ENCODE measurements at regions not wholly inside any gene's neighbourhood (a gene's known extent, or its start where the extent isn't known, plus 50 kb on each side); places are given as distances from the start of the nearest gene placed in this dataset.

DNA sequence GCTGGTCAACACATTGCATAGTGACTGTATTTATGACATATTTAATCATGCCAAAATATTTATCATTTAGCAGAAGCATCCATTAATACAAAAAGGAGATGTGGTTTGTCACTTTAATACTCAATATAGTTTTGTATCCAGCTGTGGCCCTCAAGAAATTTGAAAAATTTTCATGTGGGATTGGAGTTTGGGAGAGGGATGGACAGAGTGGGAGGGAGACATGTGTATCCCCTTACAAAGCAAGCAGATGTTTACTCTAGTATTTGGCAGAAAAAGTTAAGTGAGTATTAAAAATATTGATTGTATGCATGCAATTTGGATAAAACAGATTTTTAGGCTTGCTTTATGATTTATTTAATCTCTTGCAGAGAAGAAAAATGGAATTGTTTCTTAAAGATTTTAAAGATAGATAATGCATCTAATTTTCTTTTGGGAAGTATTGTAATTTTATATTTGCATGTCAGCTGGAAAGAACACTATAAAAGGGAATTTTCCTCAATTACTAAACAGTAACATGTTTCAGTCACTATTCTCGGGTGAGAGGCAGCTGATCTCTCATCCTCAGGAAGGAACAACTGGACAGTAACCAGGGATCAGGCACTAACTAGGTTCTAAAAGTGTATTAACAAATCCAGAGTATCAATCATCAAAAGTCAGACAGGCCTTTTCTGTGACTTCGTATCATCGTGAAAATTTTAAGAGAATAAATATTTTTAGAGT lies 1184.7 kb upstream of the NXPH2 start:
- DNase-seq (ENCODE audit: insufficient read length, low spot score) (no peak), FAIRE-seq (no peak)

DNA sequence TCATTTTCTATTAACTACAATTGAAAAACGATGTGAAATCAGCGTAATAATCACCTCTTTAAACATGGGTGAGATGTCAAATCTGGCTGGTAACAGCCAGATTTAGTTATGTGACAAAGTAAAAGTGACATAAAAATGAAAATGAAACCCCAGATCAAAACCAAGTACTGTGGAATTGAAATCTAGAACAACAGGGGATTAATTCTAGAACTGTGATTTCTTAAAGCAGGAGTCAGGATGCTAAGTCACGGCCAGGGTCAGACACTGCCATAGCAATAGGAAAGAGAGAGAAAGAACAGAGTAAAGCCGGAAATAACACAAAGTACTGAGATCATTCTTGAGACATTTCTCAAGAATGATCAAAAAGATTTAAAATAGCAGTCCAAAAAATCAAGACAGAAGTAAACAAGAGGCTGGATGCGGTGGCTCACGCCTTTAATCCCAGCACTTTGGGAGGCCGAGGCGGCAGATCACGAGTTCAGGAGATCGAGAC lies 1183.7 kb upstream of the NXPH2 start:
- FAIRE-seq (no peak), DNase-seq (ENCODE audit: insufficient read length, low spot score) (no peak)

GRCh38 chr2:139949242-139949972 lies 1169.2 kb upstream of the NXPH2 start:
- no peak for DNase-seq (ENCODE audit: insufficient read length, low spot score)
- FAIRE-seq = no peak

DNA sequence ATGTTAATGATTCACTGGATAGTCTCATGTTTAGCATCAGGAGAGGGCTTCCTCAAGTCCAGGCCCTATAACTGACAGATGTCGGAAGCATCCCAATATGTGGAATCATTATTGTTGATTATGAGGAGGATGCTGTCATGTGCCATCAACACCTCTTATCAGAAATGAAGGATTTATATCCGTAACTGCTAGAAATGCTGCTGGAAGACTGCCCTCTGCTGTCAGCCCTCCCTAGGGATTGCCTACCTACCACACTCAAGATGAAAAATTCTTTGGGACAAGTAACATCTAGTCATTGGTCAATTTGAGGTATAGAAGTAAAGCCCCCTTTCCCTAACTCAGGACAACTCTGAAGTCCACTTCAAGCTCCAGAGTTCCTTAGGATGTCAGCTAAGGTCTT lies 1166.5 kb upstream of the NXPH2 start:
- FAIRE-seq = no peak

DNA sequence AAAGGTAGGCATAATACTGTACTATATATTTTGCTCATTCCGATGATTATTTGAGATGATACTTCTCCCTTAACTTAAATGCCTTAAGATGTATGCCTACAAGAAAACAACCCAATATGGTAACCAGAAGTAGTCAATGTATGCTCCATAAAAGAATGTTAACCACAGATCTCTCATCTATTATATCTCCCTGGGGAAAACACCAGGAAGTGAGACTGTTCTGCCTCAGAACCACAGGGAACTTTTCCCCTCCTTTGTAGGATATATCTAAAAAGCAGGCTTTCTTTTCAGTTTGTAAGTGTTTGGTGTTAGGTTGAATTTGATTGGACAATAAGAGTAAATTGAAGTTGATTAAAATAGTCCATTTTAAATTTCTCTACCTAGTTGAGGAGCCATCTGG lies 1160.5 kb upstream of the NXPH2 start:
- DNase-seq (ENCODE audit: insufficient read length, low spot score) (no peak), FAIRE-seq (no peak)

More for the DNA sequence above, 1166.5 kb upstream of the NXPH2 start:
- DNase-seq (ENCODE audit: insufficient read length, low spot score) = no peak

GRCh38 chr2:139925903-139926302 lies 1145.7 kb upstream of the NXPH2 start:
- DNase-seq (ENCODE audit: insufficient read length, low spot score) (no peak), FAIRE-seq (no peak)

DNA sequence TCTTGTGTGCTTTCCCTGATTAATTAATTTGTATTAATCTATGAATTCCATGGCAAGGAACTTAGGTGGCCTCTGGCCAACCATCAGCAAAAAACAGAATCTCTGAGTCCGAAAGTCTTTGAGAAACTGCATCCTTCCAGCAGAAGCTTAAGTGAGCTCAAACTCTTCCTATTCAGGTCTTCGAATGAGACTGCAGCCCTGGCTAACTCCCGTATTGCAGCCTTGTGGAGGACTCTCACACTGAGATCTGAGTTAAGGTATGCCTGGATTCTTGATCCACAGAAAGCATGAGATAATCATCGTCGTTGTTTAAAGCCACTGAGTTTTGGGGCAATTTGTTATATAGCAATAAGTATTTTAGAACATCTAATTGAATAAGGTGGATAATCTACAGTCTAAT lies 1143.9 kb upstream of the NXPH2 start:
- FAIRE-seq = no peak

DNA sequence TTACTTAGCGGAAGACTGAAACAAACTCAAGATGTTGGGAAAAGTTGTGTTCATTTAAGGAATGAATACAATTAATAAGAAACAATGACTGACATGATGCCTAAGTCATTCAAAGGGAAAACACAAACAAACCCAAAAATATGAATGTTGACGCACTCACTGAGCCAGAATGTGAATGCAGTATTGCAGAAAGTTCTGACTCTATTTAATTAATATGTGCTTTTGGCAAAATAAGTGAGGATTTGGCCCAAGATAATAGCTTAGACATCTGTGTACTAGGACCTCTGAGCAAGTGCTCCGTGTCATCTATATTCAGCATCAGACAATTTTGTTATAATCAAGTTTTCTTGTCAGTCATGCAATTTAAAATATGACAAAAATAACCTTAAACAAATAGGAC lies 1138.8 kb upstream of the NXPH2 start:
- FAIRE-seq (no peak), DNase-seq (ENCODE audit: insufficient read length, low spot score) (no peak)

More for the DNA sequence above, 1143.9 kb upstream of the NXPH2 start:
- no peak for DNase-seq (ENCODE audit: insufficient read length, low spot score)

DNA sequence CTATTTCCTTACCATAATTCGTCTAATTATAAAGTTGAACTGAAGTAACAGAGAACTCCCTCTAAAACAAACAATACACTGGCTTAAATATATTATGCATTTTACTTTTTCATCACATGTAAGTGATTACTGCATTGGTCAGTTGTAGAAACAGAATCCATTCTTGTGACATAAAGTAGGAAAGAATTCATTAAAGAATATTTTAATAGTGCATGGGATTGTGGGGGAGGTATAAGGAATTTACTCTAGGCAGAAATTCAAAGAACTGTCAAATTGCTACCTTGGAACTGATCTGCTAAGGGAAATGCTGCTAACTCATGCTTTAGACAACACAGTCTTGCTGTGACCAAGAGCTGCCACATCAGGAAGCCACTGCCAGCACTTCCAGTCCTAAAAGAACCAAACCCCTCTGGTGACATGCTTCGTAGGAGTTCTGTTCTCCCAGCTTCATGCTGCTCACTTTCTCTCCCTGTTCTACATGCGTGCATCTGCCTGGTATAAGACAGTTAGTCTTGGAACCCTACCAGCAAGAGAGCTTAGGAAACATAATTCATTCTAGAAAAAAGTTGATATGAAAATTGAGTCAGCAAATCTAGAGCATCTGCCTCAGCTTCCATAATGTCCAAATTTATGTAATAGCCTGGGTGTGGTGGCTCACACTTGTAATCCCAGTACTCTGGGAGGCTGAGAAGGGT lies 1137.6 kb upstream of the NXPH2 start:
- FAIRE-seq (no peak), DNase-seq (ENCODE audit: insufficient read length, low spot score) (no peak)

GRCh38 chr2:139916822-139917221 lies 1136.6 kb upstream of the NXPH2 start:
- DNase-seq (ENCODE audit: insufficient read length, low spot score) (no peak), FAIRE-seq (no peak)

DNA sequence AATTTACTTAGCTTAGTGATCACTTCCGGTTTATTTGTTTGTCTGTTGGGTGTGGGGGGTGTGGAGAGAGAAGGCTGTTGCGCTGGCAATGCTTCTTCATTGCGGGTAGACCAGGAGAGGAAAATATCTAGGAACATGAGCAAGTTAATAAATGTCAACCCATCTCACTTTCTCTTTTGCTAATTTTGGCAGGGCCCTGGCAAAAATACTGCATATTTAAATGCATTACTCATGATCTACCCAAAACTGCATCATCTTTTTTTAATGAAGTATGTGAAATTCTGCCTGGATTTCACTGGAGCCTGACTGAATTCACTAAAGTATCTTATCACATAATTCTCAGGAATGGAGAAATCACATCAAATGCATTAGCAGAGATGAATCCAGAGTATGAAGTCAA lies 1131.0 kb upstream of the NXPH2 start:
- FAIRE-seq (no peak), DNase-seq (ENCODE audit: insufficient read length, low spot score) (no peak)

GRCh38 chr2:139909136-139909535 lies 1128.9 kb upstream of the NXPH2 start:
- DNase-seq (ENCODE audit: insufficient read length, low spot score) (no peak), FAIRE-seq (no peak)

GRCh38 chr2:139905624-139906023 lies 1125.4 kb upstream of the NXPH2 start:
- FAIRE-seq = no peak
- no peak for DNase-seq (ENCODE audit: insufficient read length, low spot score)

DNA sequence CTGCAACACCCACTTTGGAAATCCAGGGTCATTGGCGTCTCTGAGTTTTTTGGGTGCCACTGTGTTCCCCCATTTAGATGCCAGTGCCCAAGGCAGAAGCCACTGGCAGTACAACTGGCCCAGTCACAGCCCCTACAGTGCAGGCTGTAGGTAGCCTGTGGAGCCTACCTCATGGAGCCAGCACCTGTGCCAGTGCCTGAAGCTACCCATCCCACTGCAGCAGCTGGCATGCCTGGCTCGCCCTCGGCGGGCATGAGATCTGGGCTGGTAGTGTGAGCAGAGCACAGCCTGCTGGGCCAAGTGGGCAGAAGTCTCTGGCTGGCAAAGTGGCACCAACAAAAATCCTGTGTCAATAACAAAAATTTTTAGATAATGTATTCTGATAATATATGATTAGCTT lies 1111.4 kb upstream of the NXPH2 start:
- DNase-seq (ENCODE audit: insufficient read length, low spot score) (no peak), FAIRE-seq (no peak)

GRCh38 chr2:139885921-139886498 lies 1105.8 kb upstream of the NXPH2 start:
- no peak for DNase-seq (ENCODE audit: insufficient read length, low spot score)
- no peak for FAIRE-seq

- DNase-seq (ENCODE audit: insufficient read length, low spot score) = no peak
- FAIRE-seq = no peak
Measured at GRCh38 chr2:139876964-139877363, 1096.8 kb upstream of the NXPH2 start.

- FAIRE-seq (no peak), DNase-seq (ENCODE audit: insufficient read length, low spot score) (no peak)
Measured at GRCh38 chr2:139876321-139876720, 1096.1 kb upstream of the NXPH2 start.

- DNase-seq (ENCODE audit: insufficient read length, low spot score) (no peak), FAIRE-seq (no peak)
Measured at GRCh38 chr2:139872503-139872902, 1092.3 kb upstream of the NXPH2 start.

DNA sequence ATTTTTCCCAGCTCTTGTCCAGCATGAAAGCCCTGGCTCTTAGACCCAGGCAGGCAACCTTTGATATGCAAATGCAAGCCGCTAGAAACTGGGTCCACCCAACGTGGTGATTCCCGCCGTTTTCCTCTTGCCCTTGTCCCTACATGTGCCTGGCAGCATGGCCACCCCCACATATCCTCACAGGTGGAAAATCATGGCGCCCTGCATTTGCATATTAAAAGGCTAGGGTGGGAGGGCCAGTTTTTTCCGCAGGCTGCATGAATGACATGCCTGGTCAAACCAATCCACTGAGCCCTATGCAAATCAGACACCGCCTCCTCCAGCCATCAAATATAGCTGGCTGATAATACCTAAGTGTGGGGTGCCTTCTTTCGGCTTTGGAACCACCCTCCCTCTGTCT lies 1091.8 kb upstream of the NXPH2 start:
- FAIRE-seq = no peak

DNA sequence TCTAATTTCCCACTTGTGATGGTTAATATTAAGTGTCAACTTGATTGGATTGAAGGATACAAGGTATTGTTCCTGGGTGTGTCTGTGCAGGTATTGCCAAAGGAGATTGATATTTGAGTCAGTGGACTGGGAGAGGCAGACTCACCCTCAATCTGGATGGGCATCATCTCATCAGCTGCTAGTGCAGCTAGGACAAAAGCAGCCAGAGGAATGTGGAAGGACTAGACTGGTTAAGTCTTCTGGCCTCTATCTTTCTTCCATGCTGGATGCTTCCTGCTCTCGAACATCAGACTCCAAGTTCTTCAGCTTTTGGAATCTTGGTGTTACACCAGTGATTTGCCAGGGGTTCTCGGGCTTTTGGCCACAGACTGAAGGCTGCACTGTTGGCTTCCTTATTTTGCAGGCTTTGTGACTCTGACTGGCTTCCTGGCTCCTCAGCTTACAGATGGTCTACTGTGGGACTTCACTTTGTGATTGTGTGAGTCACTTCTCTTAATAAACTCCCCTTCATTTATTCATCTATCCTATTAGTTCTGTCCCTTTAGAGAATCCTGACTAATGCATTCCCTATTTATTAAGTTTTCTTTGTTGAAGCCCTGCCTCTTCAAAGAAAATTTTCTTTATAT lies 1087.5 kb upstream of the NXPH2 start:
- DNase-seq (ENCODE audit: insufficient read length, low spot score) = no peak
- no peak for FAIRE-seq

More for the DNA sequence above, 1091.8 kb upstream of the NXPH2 start:
- DNase-seq (ENCODE audit: insufficient read length, low spot score) = no peak

DNA sequence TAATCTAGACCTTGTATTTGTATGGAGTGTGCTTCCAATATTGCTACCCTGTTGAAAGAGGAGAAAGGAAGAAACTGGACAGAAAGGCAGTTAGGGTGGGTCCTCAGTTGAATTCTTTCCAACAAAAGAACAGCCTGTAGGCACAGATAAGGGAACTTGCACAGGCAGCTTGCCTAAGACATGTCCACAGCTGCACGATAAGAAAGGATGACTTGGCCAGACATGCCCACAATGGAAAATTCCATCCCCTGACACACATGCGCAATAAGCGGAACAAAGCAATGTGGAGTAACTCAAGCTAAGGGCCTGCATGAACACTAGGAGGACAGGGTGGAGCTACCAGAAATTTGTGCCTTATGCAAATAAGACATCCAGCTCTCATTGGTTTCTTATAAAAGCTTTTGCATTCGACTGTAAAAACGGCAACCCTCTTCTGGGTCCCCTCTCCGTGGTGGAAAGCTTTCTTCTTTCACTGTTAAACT lies 1084.7 kb upstream of the NXPH2 start:
- FAIRE-seq = no peak

More for the DNA sequence above, 1084.7 kb upstream of the NXPH2 start:
- no peak for DNase-seq (ENCODE audit: insufficient read length, low spot score)
